Thyroid gland (tissue), 4 donors: ENCODE measurements at regions not wholly inside any gene's neighbourhood (a gene's known extent, or its start where the extent isn't known, plus 50 kb on each side); places are given as distances from the start of the nearest gene placed in this dataset.

Experiments
- POLR2A ChIP-seq, 2 donors: fragments of 450-650 bp; IDR thresholded peaks; one replicate each; pipeline ENCODE4 v1.6.1; 2017; ENCODE audit warnings: antibody characterized with exemption in 2 of 2, mild to moderate bottlenecking in 2 of 2, moderate library complexity in 1 of 2
- TF ChIP-seq, protein P1 (sequence below), 6 experiments: fragments of 200-600 bp in 3 of 6; fragments of 450-650 bp in 3 of 6; sonication (generic) in 3 of 6; IDR thresholded peaks; one replicate each; pipeline ENCODE4 v1.5.1; 2016 to 2019; ENCODE audit warnings: antibody characterized with exemption in 6 of 6, mild to moderate bottlenecking in 2 of 6, inconsistent platforms in 1 of 6, moderate library complexity in 1 of 6

DNA sequence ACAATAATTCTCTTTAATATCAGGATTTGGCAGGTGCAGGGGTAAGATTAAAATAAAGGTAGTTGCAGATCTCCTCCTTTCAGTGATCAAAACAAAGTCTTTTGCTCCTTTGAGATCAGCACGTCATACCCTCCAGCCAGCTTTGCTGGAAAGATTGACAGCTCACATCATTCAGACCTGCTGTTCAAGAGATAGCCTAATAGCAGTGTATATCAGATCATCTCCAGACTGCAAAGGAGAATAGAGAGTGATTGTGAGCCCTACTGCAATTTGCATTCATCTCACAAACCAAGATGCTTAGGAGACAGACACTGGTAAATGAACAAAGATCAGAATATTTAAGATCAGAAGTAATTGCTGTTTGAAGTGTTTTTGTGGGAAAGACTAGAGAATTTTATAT lies 135.8 kb upstream of the DSEL start:
- TF ChIP-seq, protein P1, sequence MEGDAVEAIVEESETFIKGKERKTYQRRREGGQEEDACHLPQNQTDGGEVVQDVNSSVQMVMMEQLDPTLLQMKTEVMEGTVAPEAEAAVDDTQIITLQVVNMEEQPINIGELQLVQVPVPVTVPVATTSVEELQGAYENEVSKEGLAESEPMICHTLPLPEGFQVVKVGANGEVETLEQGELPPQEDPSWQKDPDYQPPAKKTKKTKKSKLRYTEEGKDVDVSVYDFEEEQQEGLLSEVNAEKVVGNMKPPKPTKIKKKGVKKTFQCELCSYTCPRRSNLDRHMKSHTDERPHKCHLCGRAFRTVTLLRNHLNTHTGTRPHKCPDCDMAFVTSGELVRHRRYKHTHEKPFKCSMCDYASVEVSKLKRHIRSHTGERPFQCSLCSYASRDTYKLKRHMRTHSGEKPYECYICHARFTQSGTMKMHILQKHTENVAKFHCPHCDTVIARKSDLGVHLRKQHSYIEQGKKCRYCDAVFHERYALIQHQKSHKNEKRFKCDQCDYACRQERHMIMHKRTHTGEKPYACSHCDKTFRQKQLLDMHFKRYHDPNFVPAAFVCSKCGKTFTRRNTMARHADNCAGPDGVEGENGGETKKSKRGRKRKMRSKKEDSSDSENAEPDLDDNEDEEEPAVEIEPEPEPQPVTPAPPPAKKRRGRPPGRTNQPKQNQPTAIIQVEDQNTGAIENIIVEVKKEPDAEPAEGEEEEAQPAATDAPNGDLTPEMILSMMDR (IDR thresholded peaks at IDR 0.05) = no peak
- TF ChIP-seq POLR2A (IDR thresholded peaks at IDR 0.05) = no peak
